ENCODE measurements at regions not wholly inside any gene's neighbourhood (a gene's known extent, or its start where the extent isn't known, plus 50 kb on each side); places are given as distances from the start of the nearest gene placed in this dataset.

DNA sequence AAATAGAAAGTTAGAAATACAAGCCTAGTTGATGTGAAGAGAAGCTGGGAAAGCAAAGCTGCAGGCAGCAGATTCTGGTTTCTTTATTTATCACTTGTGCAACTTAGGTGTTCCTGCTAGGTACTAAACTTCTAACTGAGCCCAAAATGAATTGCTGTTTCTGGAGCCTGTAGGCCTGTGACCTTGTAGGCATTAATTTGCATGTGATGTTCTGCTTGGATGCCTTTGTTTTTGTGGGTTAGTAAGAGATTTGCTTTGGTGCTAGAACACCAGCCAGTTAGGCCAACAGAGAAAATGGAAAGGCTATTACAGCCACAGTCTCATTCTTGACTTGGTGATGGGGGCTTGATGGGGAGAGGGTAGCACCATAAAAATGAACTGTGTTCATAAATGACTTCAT lies 370.7 kb downstream of the PPP1R3A start:
- TF ChIP-seq, protein P1, sequence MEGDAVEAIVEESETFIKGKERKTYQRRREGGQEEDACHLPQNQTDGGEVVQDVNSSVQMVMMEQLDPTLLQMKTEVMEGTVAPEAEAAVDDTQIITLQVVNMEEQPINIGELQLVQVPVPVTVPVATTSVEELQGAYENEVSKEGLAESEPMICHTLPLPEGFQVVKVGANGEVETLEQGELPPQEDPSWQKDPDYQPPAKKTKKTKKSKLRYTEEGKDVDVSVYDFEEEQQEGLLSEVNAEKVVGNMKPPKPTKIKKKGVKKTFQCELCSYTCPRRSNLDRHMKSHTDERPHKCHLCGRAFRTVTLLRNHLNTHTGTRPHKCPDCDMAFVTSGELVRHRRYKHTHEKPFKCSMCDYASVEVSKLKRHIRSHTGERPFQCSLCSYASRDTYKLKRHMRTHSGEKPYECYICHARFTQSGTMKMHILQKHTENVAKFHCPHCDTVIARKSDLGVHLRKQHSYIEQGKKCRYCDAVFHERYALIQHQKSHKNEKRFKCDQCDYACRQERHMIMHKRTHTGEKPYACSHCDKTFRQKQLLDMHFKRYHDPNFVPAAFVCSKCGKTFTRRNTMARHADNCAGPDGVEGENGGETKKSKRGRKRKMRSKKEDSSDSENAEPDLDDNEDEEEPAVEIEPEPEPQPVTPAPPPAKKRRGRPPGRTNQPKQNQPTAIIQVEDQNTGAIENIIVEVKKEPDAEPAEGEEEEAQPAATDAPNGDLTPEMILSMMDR (IDR thresholded peaks at IDR 0.05), result no peak
- TF ChIP-seq EZH2 (IDR thresholded peaks at IDR 0.05) (no peak), EZH2phosphoT487 (IDR thresholded peaks at IDR 0.05) (no peak)
